Activated naive CD8-positive, alpha-beta T cell treated with anti-CD3 and anti-CD28 coated beads for 36 hours (primary cell): ENCODE measurements at regions not wholly inside any gene's neighbourhood (a gene's known extent, or its start where the extent isn't known, plus 50 kb on each side); places are given as distances from the start of the nearest gene placed in this dataset.

Experiments
- DNase-seq: peaks from one replicate; pipeline ENCODE4 v3.0.0; 2021
- H3K27ac Mint-ChIP-seq: one replicate; pipeline ENCODE4 v1.8.0; 2022; ENCODE audit warnings: mild to moderate bottlenecking, moderate library complexity, mixed read lengths
- H3K27me3 Mint-ChIP-seq: one replicate; pipeline ENCODE4 v1.8.0; 2022; ENCODE audit warnings: mild to moderate bottlenecking, mixed read lengths
- H3K36me3 Mint-ChIP-seq: one replicate; pipeline ENCODE4 v1.8.0; 2021; ENCODE audit warnings: mild to moderate bottlenecking, mixed read lengths
- H3K4me1 Mint-ChIP-seq: one replicate; pipeline ENCODE4 v1.8.0; 2021; ENCODE audit warnings: mixed read lengths
- H3K4me3 Mint-ChIP-seq: one replicate; pipeline ENCODE4 v1.8.0; 2022; ENCODE audit warnings: mild to moderate bottlenecking, moderate library complexity, mixed read lengths
- H3K9me3 Mint-ChIP-seq: one replicate; pipeline ENCODE4 v1.8.0; 2022; ENCODE audit warnings: mixed read lengths

- Mint-ChIP-seq H3K27me3 (peaks cover 19% of the 10 kb centered on the region), H3K4me3 (no peak overlapping the region), H3K36me3 (no peaks in the 10 kb centered on the region), H3K4me1 (no peaks in the 10 kb centered on the region), H3K9me3 (no peaks in the 10 kb centered on the region), H3K27ac (no peak overlapping the region)
- no peak for DNase-seq
These were observed 352.4 kb upstream of the SMIM21 start for GRCh38 chr18:75779910-75780309.

- Mint-ChIP-seq H3K27ac (no peak overlapping the region), H3K9me3 (no peaks in the 10 kb centered on the region), H3K27me3 (peaks cover 19% of the 10 kb centered on the region), H3K4me3 (no peak overlapping the region), H3K4me1 (no peaks in the 10 kb centered on the region), H3K36me3 (no peaks in the 10 kb centered on the region)
- no peak for DNase-seq
These were observed 351.9 kb upstream of the SMIM21 start for GRCh38 chr18:75779450-75779849.

DNA sequence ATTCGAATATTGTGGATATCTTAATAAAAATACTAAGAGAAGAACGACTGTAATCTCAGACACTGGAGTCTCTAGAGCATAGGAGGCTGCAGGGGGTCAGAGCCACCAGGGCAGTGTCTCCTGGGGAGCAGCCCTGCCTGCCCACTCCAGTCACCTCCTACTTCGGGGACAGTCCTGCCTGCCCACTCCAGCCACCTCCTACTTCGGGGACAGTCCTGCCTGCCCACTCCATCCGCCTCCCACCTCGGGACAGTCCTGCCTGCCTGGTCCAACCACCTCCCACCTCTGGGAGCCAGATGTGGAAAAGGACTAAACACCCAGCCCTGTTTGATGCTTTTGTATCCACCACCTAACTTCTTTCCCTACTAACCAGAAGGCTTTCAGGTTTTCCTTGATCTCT is 350.1 kb upstream of the SMIM21 start:
- Mint-ChIP-seq H3K4me1 (no peaks in the 10 kb centered on the region), H3K27ac (no peak overlapping the region), H3K27me3 (peaks cover 11% of the 10 kb centered on the region), H3K4me3 (no peak overlapping the region), H3K9me3 (no peaks in the 10 kb centered on the region), H3K36me3 (no peaks in the 10 kb centered on the region)
- no peak for DNase-seq

- Mint-ChIP-seq H3K27ac (no peak overlapping the region), H3K27me3 (peaks cover 9% of the 10 kb centered on the region), H3K9me3 (no peaks in the 10 kb centered on the region), H3K4me3 (no peak overlapping the region), H3K4me1 (no peaks in the 10 kb centered on the region), H3K36me3 (no peaks in the 10 kb centered on the region)
- no peak for DNase-seq
These were observed 347.6 kb upstream of the SMIM21 start for GRCh38 chr18:75775121-75775520.

GRCh38 chr18:75773618-75774017 is 346.1 kb upstream of the SMIM21 start:
- Mint-ChIP-seq H3K4me1 (no peaks in the 10 kb centered on the region), H3K27me3 (peaks cover 4% of the 10 kb centered on the region), H3K27ac (no peak overlapping the region), H3K4me3 (no peak overlapping the region), H3K36me3 (no peaks in the 10 kb centered on the region), H3K9me3 (no peaks in the 10 kb centered on the region)
- no peak for DNase-seq

DNA sequence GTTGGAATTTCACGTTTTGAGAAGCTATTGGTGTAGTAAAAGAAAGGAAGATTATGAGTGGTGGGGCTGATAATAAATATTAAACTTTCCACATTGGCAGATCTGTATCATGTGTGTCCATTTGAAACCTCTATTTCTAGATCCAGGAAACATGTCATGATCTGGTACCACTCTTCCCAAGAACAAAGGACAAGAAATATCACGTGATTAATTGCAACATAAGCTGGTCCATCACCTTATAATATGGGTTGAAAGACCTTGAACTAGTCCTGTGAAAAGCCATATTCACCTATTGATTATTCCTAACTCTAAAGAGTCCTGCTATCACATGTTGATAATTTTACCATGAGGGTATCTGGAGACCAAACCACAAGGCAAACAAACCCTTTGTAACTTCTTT is 335.3 kb upstream of the SMIM21 start:
- no peaks in the 10 kb centered on the region for H3K4me1 Mint-ChIP-seq
- H3K4me3 Mint-ChIP-seq: no peak overlapping the region
- H3K27me3 Mint-ChIP-seq: peaks cover 8% of the 10 kb centered on the region
- DNase-seq: no peak
- H3K9me3 Mint-ChIP-seq: no peaks in the 10 kb centered on the region
- no peak overlapping the region for H3K27ac Mint-ChIP-seq
- no peaks in the 10 kb centered on the region for H3K36me3 Mint-ChIP-seq

DNA sequence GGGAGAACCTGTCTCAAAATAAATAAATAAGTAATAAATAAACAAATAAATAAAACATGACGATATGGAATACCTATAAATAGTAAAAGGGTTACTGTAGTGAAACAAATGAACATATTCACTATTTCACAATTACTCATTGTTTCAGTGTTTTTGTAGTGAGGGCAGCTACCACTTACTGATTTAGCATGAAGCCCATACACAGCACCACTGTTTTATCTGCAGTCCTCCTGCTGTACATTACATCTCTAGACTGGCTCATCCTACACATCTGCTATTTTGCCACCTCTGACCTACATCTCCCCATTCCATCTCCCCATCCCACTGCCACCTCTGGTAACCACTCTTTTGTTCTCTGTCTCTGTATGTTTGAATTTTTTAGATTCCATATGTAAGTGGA is 332.7 kb upstream of the SMIM21 start:
- Mint-ChIP-seq H3K36me3 (no peaks in the 10 kb centered on the region), H3K27ac (no peak overlapping the region), H3K4me3 (no peak overlapping the region), H3K4me1 (no peaks in the 10 kb centered on the region), H3K9me3 (no peaks in the 10 kb centered on the region), H3K27me3 (peaks cover 8% of the 10 kb centered on the region)
- no peak for DNase-seq

DNA sequence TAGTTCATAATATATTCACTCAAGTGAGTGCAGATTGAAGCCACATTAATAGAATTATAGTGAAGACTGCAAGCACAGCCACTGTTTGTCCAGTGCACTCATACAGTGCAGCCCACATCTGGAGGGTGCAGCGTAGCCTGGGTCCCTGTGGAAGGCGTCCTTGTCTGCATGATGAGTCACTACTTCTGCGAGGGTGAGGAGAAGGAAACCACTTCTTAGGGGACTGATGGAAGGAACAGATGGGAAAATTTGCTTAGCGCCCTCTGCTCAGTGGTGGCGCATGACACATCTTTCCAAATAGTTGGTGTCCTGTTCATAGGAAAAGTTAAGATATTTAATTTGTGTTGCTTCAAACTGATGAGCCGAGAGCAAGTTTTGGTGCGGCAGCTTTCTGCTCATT is 330.4 kb upstream of the SMIM21 start:
- no peaks in the 10 kb centered on the region for H3K36me3 Mint-ChIP-seq
- no peak overlapping the region for H3K4me3 Mint-ChIP-seq
- peaks cover 4% of the 10 kb centered on the region for H3K27me3 Mint-ChIP-seq
- no peak for DNase-seq
- no peaks in the 10 kb centered on the region for H3K4me1 Mint-ChIP-seq
- H3K9me3 Mint-ChIP-seq: no peaks in the 10 kb centered on the region
- no peak overlapping the region for H3K27ac Mint-ChIP-seq

- H3K36me3 Mint-ChIP-seq: no peaks in the 10 kb centered on the region
These were observed 326.9 kb upstream of the SMIM21 start for GRCh38 chr18:75754433-75754832.

GRCh38 chr18:75753753-75754152 is 326.2 kb upstream of the SMIM21 start:
- no peaks in the 10 kb centered on the region for H3K36me3 Mint-ChIP-seq
- no peaks in the 10 kb centered on the region for H3K9me3 Mint-ChIP-seq
- H3K27ac Mint-ChIP-seq: no peak overlapping the region
- H3K4me1 Mint-ChIP-seq: no peaks in the 10 kb centered on the region
- no peak overlapping the region for H3K4me3 Mint-ChIP-seq
- DNase-seq: no peak
- peaks cover 10% of the 10 kb centered on the region for H3K27me3 Mint-ChIP-seq

More at GRCh38 chr18:75754433-75754832, 326.9 kb upstream of the SMIM21 start:
- DNase-seq: no peak
- H3K27ac Mint-ChIP-seq: no peak overlapping the region
- H3K4me1 Mint-ChIP-seq: no peaks in the 10 kb centered on the region
- H3K9me3 Mint-ChIP-seq: no peaks in the 10 kb centered on the region
- no peak overlapping the region for H3K4me3 Mint-ChIP-seq
- H3K27me3 Mint-ChIP-seq: peaks cover 10% of the 10 kb centered on the region

DNA sequence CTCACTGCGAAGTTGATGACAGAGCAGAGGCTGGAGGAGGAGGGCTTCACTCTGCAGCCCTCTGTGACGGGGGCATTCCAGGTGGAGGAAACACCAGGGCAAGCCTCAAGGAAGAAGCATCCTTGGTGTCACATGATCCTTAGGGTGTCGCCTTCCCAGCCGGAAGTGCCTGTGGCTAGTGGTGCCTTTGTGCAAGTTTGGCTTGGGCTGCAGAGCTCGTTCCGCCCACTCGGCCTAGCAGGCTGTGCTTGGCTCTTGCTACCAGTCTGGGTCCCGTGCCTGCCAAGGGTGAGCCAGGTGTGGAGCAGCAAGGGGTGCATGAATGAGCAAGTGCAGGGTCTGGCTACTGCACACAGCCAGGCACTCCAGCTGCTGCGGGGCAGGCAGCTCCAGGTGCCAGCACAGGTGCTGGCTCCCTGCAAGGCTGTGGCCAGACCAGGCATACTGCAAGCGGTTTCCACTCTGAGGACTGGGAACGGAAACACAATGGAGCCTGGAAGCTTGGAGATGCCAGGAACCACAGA is 325.3 kb upstream of the SMIM21 start:
- no peaks in the 10 kb centered on the region for H3K4me1 Mint-ChIP-seq
- H3K27ac Mint-ChIP-seq: no peak overlapping the region
- peaks cover 10% of the 10 kb centered on the region for H3K27me3 Mint-ChIP-seq
- no peaks in the 10 kb centered on the region for H3K36me3 Mint-ChIP-seq
- no peak for DNase-seq
- H3K9me3 Mint-ChIP-seq: no peaks in the 10 kb centered on the region
- no peak overlapping the region for H3K4me3 Mint-ChIP-seq

DNA sequence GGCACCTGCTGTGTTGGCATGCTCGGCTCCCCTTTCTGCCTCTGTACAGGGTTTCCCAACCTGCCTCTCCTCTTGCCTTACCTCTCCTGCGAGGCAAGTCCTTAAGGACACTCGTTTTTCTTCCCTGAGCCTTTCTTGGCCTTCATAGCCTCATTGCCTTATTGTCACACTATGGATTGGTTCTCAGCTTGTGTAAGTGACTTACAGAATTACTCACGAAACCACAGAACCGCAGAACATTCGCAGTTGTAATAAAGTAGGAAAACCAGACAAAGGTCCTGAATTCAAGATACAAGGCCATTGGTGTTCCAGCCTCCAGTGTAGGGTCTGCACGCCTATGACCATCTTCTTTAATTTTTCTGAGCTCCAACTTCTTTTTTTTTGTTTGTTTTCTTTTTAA is 317.6 kb upstream of the SMIM21 start:
- no peak for DNase-seq
- no peaks in the 10 kb centered on the region for H3K9me3 Mint-ChIP-seq
- H3K27me3 Mint-ChIP-seq: peaks cover 11% of the 10 kb centered on the region
- H3K36me3 Mint-ChIP-seq: no peaks in the 10 kb centered on the region
- no peak overlapping the region for H3K4me3 Mint-ChIP-seq
- H3K27ac Mint-ChIP-seq: no peak overlapping the region
- H3K4me1 Mint-ChIP-seq: no peaks in the 10 kb centered on the region

- DNase-seq: no peak
- no peaks in the 10 kb centered on the region for H3K36me3 Mint-ChIP-seq
- no peaks in the 10 kb centered on the region for H3K4me1 Mint-ChIP-seq
- no peaks in the 10 kb centered on the region for H3K9me3 Mint-ChIP-seq
- H3K27me3 Mint-ChIP-seq: peaks cover 16% of the 10 kb centered on the region
- H3K27ac Mint-ChIP-seq: no peak overlapping the region
- no peak overlapping the region for H3K4me3 Mint-ChIP-seq
These were observed 315.0 kb upstream of the SMIM21 start for GRCh38 chr18:75742516-75742915.

GRCh38 chr18:75739682-75740081 is 312.2 kb upstream of the SMIM21 start:
- H3K4me3 Mint-ChIP-seq: no peak overlapping the region
- H3K27me3 Mint-ChIP-seq: peaks cover 20% of the 10 kb centered on the region
- no peaks in the 10 kb centered on the region for H3K36me3 Mint-ChIP-seq
- DNase-seq: no peak
- no peak overlapping the region for H3K27ac Mint-ChIP-seq
- H3K4me1 Mint-ChIP-seq: no peaks in the 10 kb centered on the region
- H3K9me3 Mint-ChIP-seq: peaks cover 7% of the 10 kb centered on the region

GRCh38 chr18:75735291-75735690 is 307.8 kb upstream of the SMIM21 start:
- Mint-ChIP-seq H3K4me1 (no peaks in the 10 kb centered on the region), H3K27me3 (peaks cover 18% of the 10 kb centered on the region), H3K36me3 (no peaks in the 10 kb centered on the region), H3K4me3 (no peak overlapping the region), H3K9me3 (peaks cover 7% of the 10 kb centered on the region), H3K27ac (no peak overlapping the region)
- DNase-seq: no peak

DNA sequence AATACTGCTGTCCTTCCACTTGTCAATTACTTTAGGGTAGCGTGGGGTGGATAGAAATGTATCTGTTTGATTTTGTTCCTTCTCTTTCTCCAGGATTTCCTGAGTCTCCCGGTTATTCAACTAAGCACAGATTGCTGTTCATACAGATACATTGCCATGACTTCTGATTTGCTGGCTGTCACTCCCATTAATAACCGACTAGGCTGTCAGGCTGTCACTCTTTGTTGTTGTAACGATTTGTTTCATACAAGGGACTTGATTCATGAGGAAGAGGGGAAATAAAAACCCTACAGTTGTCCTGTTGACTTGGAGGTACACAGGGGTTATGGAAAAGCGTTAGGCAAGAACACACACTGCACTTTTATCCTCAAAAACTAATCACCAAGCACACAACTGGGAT is 302.7 kb upstream of the SMIM21 start:
- Mint-ChIP-seq H3K4me3 (no peak overlapping the region), H3K27ac (no peak overlapping the region), H3K27me3 (peaks cover 29% of the 10 kb centered on the region), H3K36me3 (no peaks in the 10 kb centered on the region), H3K4me1 (no peaks in the 10 kb centered on the region), H3K9me3 (no peaks in the 10 kb centered on the region)
- DNase-seq: no peak

- Mint-ChIP-seq H3K36me3 (no peaks in the 10 kb centered on the region), H3K27ac (no peak overlapping the region), H3K4me1 (no peaks in the 10 kb centered on the region), H3K4me3 (no peak overlapping the region), H3K9me3 (no peaks in the 10 kb centered on the region), H3K27me3 (peaks cover 32% of the 10 kb centered on the region)
- no peak for DNase-seq
These were observed 301.1 kb upstream of the SMIM21 start for GRCh38 chr18:75728621-75729020.
